ENCODE measurements at regions not wholly inside any gene's neighbourhood (a gene's known extent, or its start where the extent isn't known, plus 50 kb on each side); places are given as distances from the start of the nearest gene placed in this dataset.

GRCh38 chr1:224505454-224506093 is 71.0 kb upstream of the WDR26 start:
- DNase-seq, result no peak

DNA sequence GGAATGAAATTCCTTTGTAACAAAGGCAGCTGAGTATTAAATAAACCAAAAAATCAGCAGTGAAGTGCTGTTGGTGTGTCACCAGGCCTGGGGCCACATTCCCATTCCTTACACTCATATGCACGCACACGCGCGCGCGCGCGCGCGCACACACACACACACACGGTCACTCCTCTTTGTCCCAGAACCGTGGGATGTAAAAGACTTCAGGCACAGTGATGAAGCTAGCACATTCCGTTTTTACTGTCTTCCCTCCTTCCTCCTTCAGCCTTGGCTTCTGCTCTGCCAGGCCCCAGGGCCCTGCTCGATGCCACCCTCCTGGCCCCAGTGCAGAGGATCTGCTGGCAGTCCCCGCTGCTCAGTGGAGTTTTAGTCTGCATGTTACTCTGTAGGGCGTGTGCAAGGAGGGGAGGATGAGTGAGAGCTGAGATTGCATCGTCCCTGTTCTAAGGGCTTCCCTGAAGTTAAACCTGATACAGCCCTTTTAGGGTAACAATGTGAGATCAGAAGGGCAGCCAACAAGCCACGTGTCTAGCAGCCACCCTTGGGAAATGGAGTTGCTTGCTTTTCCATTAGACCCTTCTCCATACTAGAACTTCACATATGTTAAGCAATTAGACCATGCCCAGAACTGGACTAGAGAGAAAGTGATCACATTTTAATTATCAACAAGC is 71.7 kb upstream of the WDR26 start:
- no peak for DNase-seq

GRCh38 chr1:224507771-224508523 is 73.3 kb upstream of the WDR26 start:
- DNase-seq, result no peak

GRCh38 chr1:224509907-224510306 is 75.3 kb upstream of the WDR26 start:
- DNase-seq, result no peak

DNA sequence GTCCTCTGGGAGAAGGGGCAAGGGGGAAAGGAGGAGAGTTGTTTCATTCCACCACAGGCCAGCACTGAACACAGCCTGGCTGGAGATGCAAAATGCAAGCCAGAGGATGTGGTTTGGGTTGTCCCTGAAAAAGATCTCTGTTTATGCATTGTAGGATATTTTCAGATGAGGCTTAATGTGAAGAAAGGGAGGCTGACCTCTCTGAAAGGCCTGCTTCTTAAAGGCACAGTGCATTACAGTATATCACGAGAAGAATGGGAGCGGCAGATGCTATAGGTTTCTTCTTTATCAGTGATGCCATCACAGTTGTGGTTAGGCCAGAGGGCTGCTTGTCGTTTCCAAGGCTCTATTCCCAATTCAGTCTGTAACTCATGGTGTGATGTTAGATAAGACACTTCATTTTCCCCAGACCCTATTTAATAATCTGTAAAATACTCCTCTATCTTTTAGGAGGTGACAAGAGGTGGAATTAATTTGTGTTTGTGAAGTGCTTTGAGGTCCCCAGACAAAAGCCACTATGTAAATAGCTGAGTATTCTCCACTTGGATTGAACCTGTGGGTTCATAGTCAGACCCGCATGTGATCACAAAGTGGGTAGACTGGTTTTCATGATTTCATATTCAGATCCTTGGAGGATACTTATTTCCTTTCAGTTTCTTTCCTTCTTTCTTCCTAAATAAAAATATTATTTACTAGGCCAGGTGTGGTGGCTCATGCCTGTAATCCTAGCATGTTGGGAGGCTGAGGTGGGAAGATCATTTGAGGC is 76.5 kb upstream of the WDR26 start:
- no peak for DNase-seq

DNA sequence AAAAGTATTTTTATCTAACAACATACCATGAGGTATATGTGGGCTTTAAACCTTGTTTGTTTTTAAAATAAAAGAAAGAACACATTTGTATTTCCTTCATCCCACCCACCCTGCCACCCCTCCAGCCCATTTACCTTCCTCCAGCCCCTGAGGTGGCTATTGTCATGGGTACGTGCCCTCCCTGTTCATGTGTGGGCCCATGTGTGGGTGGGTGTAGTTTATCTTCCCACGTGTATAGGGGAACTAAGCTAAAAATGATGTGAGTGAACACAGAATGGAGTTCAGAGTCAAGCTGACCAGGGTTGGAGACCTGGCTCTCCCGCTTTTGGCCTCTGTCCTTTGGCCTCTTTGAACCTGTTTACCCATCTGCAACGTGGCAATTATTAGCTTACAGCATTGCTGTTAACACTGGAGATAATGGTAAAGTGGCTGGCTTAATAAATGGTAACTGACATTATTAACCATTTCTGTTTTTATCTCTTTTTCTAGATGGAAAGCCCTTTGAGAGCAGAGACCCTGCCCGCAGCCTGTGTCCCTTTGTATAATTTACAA is 78.1 kb upstream of the WDR26 start:
- DNase-seq, result no peak

DNA sequence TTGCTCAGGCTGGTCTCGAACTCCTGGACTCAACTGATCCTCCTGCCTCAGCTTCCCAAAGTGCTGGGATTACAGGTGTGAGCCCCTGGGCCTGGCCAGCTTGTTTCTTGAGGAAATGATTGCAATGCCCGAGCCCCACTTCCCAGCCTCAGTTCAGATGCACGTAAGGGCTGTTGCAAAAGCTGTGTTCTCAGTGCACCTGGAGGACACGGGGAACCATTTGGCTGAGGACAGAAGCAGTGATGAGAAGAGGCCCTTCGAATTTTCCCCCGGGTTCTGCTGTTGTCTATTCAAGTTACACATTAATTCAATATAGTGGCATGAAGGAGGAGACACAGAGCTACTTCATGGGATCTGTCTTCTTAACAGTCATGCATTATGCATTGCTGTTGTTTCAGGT is 78.8 kb upstream of the WDR26 start:
- no peak for DNase-seq

DNA sequence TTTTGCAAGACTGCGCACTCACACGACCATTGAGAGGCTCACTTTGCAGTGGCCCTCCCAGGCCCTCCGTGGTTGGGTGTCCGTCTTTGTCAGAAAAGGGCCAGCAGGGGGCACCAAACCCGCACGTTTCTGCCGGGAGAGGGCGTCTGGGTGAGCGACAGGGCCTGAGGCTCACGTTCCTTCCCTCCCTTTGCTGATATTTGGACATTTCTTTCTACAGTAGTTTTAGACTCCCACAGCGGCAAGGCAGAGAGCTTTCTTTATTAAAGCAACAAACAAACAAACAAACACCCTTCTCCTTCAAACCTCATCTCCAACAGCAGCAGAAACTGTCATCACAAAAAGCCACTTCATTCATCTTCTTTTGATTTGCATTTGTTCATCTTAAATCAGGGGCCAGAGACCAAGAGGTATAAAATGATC is 79.2 kb upstream of the WDR26 start:
- peak; percentile 73 to 90 (median 76) for DNase-seq

DNA sequence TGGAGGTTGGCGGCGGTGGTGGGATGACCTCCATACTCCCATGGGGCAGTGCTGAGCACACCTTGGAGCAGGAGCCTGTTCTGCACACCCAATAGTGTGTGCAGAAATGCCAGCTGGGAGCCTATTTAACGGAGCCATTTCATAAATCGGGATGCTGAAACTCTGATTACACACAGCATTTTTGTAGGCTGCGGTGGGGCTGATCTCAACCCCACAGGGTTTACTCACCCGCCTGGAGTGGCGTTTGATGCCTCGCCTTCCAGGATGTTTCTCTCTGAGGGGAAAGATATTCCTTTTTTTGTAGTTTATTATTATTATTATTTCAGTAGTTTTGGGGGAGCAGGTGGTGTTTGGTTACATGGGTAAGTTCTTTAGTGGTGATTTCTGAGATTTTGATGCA is 82.6 kb upstream of the WDR26 start:
- DNase-seq, result no peak

GRCh38 chr1:224518528-224518927 is 83.9 kb upstream of the WDR26 start:
- DNase-seq, result no peak

DNA sequence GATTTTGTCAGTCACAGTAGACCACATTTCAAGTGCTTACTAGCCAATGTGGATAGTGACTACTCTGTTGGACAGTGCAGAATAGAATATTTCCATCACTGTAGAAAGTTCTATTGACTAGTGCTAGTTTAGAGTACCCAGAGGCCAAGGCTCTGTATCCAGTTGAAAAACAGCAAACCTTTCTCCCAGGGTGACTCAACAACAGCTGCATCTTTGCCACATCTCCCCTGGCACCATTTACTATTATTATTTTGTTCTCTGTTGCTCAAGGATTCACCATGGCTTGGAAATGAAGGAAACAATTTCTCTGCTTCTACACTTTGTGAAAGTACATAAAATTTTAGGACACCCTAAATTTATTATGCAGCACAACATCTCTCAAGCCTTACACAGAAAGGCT is 85.3 kb upstream of the WDR26 start:
- no peak for DNase-seq

DNA sequence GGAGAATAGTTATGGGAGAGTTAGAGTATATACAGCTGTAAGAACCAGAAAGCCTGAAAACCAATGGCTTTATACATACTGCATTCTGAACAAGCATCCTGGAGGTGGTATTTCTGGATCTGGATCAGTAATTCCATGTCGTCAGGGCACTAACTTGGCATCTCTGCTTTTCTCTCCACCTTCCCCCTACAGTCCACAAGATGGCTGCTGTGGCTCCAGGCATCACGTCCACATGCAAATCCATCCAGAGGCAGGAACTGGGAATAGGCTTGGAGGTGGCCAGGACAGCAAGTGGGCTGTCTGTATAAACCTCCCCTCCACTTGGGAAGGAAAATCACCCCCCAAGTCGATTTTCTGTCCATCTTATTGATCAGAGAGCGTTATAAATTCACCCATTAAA is 86.2 kb upstream of the WDR26 start:
- DNase-seq, result no peak

DNA sequence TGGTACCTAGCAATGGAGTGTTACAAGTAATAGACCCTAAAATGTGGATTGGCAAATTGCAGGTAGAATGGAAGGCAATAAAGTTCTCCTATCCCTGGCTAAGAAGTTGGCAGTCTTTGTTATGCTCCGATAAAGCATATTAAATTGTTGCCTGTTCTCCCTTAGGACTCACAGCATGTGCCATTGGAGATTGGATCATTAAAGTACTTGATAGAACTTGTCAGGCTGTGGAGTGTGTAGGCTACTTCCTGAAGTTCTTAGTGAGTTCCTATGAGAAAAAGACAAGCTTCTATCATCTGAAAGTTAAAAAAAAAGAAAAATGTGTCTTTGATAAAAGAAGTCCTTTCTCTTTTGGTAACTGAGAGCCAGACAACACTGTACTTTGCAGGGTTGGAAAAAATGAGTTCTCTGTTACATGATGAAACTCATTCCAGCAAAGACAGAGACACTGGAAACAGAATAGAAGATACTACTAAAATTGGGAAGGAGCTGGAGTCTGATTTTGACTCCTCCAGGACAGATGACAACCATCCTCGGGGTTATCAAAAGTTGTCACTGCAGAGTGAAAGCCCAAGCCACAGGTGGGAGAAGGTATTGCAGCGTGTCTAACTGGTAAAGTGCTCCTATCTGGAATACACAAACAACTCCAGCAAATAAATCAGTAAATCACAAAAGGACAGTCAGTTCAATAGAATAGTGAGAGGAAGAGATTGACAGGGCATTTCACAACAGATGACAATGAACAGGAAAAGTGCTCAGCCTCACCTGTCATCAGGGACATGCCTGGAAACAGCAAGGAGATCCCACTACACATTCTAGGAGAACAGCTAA is 87.5 kb upstream of the WDR26 start:
- DNase-seq, result peak in 2 of 3 experiments; percentile 6 to 51

DNA sequence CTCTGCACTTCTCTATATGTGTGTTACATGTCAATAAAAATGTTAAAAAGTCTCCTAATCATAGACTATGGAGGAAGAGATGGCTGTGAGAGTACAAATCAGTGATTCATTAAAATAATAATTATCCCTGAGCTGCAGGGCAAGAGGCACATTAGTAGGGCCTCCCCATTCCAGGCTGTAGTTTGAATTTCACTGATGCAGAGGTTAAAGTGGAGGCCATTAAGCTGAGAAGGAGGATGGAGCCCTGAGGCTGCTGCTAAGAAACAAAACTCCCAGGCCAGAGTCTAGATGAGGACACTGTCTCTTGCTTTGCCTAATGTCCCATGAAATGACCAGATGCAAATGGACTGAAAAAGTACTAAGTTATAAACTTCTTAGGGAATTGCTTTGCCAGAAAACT is 89.1 kb upstream of the WDR26 start:
- no peak for DNase-seq

GRCh38 chr1:224524679-224525078 is 90.1 kb upstream of the WDR26 start:
- DNase-seq, result no peak

DNA sequence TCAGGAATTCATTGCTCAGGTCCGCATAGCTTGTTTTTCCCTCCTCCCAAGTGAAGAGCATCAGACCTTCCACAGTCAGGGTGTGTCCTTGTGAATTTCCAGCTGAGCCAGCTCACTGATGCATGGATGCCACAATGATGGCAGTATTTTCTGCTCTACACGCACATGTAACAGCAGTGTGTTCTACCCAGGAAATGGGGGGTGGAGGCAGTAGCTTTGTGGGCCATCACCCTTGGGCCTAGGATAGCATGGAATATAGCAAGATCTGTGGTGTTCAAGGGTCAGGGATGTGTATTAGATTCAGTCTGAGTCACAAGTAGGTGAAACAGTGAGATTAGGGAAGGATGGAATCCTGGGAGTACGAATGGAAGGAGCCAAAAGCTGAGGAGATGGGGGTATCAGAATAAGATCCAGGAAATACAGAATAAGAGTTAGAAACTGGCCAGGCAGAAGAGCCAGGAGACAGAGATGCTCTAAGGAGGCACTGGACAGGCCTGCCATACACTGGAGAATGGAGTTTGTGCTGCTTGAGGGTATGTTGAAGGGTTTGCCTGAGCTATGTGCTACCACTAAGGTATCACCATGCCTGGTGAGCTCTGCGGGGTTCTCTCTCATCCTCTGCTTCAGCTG is 90.6 kb upstream of the CNIH3 start:
- DNase-seq, result no peak

DNA sequence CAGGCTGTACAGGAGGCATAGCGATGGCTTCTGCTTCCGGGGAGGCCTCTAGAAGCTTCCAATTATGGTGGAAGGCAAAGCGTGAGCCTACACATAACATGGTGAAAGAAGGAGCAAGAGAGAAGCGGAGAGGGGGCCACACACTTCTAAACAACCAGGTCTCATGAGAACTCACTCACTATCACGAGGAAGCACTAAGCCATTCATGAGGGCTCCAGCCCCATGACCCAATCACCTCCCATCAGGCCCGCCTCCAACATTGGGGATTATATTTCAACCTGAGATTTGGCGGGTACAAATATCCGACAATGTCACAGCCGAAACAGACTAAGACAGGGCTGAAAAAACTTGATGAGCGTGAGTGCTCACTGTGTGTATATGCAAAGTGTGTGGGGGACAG is 89.3 kb upstream of the CNIH3 start:
- no peak for DNase-seq

DNA sequence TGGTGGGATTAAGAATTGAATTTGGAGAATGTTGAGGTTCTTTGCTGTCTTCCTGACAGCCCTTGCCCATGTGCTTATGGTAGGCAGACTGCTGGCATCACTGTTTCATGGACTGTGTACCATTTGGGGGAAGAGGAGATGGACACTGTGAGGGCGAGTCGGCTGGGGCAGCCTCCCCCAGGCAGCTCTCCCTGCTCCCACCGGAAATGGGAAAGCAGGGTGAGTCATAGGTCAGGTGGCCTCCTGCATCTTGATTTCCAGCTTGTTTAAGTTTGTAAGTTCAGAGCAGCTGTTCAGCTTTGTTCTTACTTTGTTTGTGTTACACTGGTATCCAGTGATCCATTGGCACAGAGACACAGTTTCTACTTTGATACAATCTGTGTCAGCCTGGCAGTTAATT is 87.2 kb upstream of the CNIH3 start:
- no peak for DNase-seq

- DNase-seq, result peak in 1 of 3 experiments; percentile 45
These were observed 86.3 kb upstream of the CNIH3 start for GRCh38 chr1:224529844-224530243.

- DNase-seq, result no peak
These were observed 82.6 kb upstream of the CNIH3 start for GRCh38 chr1:224533517-224533916.

GRCh38 chr1:224534731-224535130 is 81.4 kb upstream of the CNIH3 start:
- peak in 2 of 3 experiments; percentile 30 to 35 for DNase-seq

DNA sequence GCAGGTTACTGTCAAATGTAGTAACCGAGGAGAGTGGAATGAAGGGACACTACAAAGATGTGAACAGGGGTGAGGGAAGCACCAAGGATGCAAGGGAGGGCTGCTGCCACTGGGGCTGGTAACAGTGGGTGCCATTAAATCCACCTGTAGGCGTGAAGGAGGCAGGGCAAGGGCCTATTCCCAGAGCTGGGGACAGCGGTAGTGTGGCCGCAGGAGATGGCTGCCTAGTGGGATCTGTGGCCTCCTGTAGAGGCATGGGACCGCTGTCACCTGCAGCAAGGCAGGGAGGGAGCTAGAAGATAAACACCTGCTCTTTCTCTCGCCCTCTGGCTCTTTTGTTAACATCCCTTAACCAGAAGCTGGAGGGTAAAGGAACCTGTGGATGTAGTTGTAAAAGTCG is 80.5 kb upstream of the CNIH3 start:
- DNase-seq, result peak in 1 of 3 experiments; percentile 46

Measured in NCI-H1417 (cell line).